ENCODE measurements at regions not wholly inside any gene's neighbourhood (a gene's known extent, or its start where the extent isn't known, plus 50 kb on each side); places are given as distances from the start of the nearest gene placed in this dataset.

DNA sequence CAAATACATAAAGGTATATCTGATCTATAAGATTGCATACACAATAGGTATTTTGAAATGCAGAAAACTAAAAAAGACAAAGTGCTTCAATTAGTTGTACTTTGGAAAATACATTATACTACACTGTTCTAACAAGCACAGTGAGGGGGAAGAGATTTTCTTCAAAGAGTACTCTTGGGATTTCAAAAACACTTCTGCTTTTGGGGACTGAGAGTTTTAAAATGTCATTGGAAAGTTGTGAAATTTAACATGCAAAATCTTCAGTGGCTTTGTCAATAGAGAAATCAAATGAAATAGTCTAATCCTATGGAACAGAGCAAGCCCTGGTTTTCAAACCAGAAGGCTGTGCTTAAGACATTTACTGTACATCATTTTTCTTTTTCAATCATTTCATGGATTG lies 322.2 kb upstream of the SEMA6D start:
- no peak for DNase-seq

GRCh38 chr15:47397655-47398054 lies 319.6 kb upstream of the SEMA6D start:
- no peak for DNase-seq

GRCh38 chr15:47398132-47398531 lies 319.2 kb upstream of the SEMA6D start:
- no peak for DNase-seq

GRCh38 chr15:47398594-47398993 lies 318.7 kb upstream of the SEMA6D start:
- DNase-seq: no peak

DNA sequence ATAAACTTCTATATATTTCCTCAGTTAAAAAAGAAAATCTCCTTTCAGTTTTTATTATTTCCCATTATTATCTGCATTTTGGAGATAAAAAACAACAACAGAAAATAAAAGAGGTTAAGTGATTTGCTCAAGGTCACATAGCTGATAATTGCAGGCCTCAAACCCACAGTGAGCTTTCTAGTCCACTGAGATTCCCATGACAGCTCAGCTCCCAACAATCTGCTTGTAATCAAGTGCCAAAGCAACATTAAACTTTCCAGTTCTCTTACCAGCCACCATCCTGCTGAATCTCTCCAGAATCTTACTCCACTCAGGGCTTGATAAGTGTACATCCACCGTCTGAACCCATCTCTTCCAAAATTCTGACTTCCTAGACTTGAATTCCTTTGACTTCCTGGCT lies 318.2 kb upstream of the SEMA6D start:
- DNase-seq: no peak

DNA sequence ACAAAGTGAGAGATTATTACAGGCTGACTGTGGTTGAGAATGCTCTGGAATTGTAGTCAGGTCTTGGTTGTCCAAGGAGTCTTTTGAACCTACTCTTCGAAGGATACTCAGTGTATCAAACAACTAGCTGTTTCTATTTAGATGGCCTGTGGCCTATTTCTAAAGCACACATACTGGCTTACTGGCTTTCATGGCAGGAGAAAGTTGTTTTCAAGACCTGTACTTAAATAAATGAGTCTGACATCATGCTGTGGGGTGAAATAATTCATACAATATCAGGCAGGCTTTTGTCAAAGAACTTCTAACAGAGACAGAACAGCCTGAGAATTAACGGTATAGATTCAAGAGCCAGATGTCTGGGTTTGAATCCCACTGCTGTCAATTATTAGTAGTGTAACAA lies 316.7 kb upstream of the SEMA6D start:
- no peak for DNase-seq

GRCh38 chr15:47401427-47401826 lies 315.9 kb upstream of the SEMA6D start:
- DNase-seq: no peak

DNA sequence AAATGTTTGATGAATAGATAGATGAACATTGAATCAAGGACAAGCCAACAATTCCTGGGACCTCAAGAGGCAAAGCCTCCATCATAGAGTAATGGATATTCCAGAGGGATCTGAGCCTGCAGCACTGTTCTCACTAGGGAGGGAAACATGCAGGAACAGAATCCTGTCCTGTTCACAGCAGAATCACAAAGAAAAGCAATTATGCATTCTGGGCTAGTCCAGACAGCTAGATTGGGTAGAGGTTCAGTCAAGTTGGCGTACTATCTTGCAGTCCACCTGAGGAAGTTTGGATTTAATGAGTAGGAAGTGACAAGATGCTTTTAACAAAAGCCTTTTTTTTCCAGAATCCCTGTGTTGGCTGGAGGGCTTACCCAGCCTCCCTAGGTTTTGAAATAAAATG lies 314.5 kb upstream of the SEMA6D start:
- DNase-seq: no peak

- no peak for DNase-seq
Measured at GRCh38 chr15:47404877-47405276, 312.4 kb upstream of the SEMA6D start.

DNA sequence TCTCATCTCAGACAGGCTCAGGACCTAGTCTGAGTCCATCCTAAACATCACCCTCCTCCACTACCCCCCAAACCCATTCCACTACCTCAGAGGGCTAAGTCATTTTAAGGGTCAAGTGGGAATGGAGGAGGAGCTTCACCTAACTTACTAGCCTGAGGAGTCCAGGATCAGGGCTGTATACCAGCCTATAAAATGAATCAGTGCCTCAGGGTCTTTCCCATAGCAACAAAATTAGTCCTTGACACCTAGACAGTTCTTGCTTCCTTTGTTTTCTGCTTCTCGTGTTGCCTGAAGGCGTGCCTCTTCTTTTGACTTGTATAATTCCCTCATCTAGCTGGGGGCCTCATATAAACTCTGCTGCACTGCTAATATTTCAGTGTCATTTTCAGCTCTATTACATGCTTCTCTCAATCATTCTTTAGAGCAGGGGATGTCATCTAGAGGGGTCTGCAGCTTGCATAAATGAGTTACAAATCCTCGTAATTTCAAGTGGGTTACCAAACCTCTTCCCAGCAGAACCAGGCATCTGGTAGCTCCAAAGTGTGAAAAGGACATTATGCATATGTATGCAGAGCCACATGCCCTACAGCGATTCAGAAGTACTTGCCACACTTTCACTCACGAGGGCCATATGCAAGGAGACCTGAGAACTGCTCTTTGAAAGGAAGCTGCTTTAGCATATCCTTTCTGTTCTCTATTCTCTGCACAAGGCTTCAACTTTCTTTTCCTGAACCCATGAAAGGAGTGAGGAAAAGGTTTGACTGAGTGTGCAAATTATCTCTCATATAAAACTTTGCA lies 311.7 kb upstream of the SEMA6D start:
- no peak for DNase-seq

DNA sequence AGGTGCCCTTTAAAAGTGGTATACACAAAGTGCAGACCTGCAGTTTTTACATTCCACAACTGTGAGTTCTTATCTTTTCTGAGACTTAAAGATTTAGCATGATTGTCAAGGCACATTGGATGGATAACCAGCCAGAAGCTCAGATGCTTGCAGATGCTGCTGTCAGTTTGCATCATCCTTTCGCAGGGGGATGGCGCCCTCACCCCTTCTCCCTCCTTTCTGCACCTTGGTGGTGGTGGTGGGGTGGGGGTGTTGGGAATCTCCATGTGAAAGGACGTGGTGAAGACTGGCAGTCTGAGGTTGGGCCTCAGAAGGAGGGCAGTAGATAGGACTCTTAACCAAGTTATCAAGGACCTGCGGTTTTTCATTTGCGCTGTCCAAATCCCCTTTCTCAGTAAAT lies 309.6 kb upstream of the SEMA6D start:
- no peak for DNase-seq

GRCh38 chr15:47409038-47409437 lies 308.3 kb upstream of the SEMA6D start:
- DNase-seq: no peak

- DNase-seq: no peak
Measured at GRCh38 chr15:47409600-47409999, 307.7 kb upstream of the SEMA6D start.

DNA sequence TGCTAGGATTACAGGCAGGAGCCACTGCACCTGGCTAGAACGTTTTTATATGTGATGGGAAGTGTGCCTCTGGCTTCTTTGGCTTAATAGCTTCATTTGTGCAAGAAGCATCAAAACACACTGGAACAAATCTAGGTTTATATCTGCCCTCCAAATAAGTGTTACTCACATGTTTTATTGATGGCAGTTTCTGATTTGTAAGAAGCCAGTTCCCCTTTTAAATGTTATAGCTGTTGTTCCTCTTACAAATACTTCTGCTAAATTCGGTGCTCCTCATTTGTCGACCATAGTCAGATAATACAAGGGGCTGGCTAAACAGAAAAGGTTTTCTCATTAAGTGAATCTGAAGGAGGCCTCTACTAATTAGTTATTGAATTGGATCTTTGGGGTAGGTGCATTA lies 307.1 kb upstream of the SEMA6D start:
- no peak for DNase-seq

DNA sequence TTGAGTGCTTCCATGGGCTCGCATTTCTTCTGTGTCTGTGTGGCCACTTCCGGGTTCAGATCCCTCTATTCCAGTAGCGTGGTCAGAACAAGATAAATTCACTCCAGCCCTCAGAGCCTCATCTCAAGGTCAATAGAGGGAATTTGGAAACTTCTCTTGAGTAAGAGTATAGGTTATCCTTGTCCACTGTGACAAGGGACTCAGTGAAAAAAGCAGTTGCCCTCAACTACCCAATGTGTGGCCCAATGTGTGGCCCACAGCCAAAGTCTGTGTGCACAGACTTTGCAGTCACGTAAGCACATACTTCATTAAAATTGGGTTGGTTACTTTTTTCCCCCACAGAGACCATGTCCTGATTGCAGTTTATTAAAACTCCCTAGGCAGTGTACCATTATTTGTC lies 305.6 kb upstream of the SEMA6D start:
- no peak for DNase-seq

DNA sequence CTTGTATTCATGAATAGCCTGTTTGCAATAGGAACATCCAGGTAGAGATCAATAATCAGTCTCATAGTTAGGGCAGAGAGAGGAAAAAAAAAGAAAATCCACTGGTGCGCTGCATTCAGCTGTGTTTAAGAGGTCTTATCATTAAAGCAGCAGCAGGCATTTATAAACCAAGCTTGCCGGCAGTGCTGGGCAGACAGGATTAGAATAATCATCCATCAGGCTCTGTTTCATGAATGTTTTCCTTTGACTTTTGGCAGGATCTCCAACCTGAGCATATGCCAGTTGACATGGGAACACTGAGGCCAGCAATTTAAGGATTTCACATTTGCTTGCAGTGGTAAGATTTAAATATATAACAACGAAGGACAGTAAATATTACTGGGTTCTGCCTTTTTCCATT lies 305.2 kb upstream of the SEMA6D start:
- DNase-seq: no peak

DNA sequence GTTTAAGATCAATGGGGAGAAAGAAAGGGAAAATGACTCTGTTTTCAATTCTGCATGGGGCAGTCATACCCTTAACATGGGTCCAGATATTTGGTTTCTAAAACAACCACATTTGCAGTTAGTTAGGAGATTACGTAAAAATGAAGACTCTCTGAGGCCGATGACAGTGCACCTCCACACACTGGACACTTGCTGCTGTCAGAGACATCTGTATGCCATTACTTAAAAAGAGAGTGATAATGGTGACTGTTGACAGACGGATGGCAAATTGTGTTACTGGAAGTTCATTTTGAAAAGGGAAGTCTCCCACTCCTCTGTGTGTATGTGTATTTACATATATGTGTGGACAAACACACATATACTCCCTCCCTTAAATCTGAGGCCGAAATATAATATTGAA lies 304.5 kb upstream of the SEMA6D start:
- no peak for DNase-seq

DNA sequence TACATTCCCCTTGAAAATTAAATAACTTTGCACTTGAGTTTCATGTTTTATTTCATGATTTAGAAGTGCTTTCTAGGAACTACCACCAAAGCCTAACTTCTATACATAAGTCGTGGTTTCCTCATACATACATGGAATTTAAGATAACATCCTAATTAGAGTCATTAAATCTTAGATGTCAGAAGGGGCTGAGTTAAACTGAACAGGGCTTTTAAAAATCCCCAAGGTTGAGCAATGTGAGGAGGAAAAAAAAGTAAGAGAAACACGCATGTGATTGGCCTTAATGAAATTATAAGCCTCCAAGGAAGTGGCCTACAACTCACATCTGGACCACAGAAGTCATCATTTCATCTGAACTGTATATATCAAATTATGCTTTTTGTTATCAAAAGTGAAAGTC lies 303.1 kb upstream of the SEMA6D start:
- DNase-seq: no peak

DNA sequence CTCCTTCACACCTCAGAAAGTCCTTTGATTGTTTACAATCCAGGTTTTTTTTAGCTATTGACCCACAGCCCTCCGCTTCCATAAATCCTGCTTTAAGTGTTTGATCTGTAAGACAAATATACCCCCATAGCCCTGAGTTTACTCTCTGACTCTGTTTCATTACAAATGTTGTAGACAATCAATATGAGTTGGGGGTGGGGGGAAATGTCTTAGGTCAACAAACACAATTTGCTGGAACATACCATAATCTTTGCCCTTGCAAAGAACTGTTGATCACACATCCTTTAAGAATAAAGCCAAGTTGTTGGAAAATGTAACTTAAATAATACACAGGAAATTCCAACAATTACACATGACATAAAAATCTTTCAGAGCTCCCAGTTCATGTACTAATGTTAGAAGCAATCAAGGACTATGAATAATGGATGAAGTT lies 301.8 kb upstream of the SEMA6D start:
- DNase-seq: peak; percentile 52

GRCh38 chr15:47422881-47423665 lies 294.2 kb upstream of the SEMA6D start:
- no peak for DNase-seq

GRCh38 chr15:47427463-47427862 lies 289.8 kb upstream of the SEMA6D start:
- DNase-seq: no peak

GRCh38 chr15:47429376-47429775 lies 287.9 kb upstream of the SEMA6D start:
- DNase-seq: no peak

DNA sequence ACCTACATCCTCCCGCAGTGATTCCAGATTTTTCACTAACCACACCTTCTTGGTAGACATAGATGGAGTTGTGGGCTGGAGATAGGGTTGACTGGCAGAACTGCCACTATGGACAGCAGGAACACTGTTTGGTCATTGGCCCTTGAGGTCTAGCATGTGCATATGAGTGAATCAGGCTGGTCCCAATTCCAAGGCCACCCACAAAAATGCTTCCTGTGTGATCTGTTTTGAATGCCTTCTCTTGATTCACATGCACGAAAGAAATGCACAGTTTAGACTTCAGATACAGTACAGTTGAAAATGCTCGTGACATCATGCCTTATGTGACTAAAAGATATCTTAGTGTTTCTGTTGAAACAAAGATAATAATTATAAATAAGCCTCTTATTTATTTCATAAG lies 285.8 kb upstream of the SEMA6D start:
- no peak for DNase-seq

GRCh38 chr15:47432826-47433225 lies 284.5 kb upstream of the SEMA6D start:
- no peak for DNase-seq

- no peak for DNase-seq
Measured at GRCh38 chr15:47434596-47434995, 282.7 kb upstream of the SEMA6D start.
